BJ (cell line): ENCODE measurements at regions not wholly inside any gene's neighbourhood (a gene's known extent, or its start where the extent isn't known, plus 50 kb on each side); places are given as distances from the start of the nearest gene placed in this dataset.

Experiments used
- CTCF ChIA-PET: fragments of 350-600 bp; formaldehyde crosslinking; extraction: SDS; loops from one replicate; lab custom pipeline; 2021; ENCODE audit warnings: antibody characterized with exemption, inconsistent platforms; lab: Yijun Ruan, JAX
- POLR2A ChIA-PET: fragments of 300-600 bp; sonication (Branson Sonifier 250); formaldehyde crosslinking; extraction: SDS; loops from one replicate; lab custom pipeline; 2021; ENCODE audit warnings: antibody characterized with exemption; lab: Charles Lee
- DNase-seq: peaks from one replicate; pipeline ENCODE4 v3.0.0-alpha.2; 2011; ENCODE audit warnings: low read depth
- H3K27me3 ChIP-seq: 2 replicates; pipeline ENCODE4 v1.6.0; 2011; ENCODE audit warnings: low read length; ENCODE audit not compliant: control insufficient read depth, insufficient read depth
- H3K36me3 ChIP-seq: 2 replicates; pipeline ENCODE4 v1.5.1; 2011; ENCODE audit warnings: low read length; ENCODE audit not compliant: control insufficient read depth, insufficient read depth
- H3K4me3 ChIP-seq: 2 replicates; pipeline ENCODE4 v1.5.1; 2011; ENCODE audit warnings: low read depth, mild to moderate bottlenecking, control low read depth, low read length
- CTCF ChIP-seq: IDR thresholded peaks from 2 replicates; pipeline ENCODE4 v1.5.1; 2011; ENCODE audit warnings: low read depth, mild to moderate bottlenecking, control low read depth, inconsistent platforms, low read length, moderate library complexity; ENCODE audit not compliant: insufficient read depth

GRCh38 chr2:16023506-16024360 lies 83.4 kb downstream of the MYCN start:
- no peak overlapping the region for H3K4me3 ChIP-seq
- CTCF ChIA-PET = no interaction called here
- H3K36me3 ChIP-seq = no peaks in the 10 kb centered on the region
- no peak for DNase-seq
- TF ChIP-seq CTCF = no peak
- POLR2A ChIA-PET = no interaction called here
- H3K27me3 ChIP-seq = no peaks in the 10 kb centered on the region

- H3K36me3 ChIP-seq = no peaks in the 10 kb centered on the region
- ChIA-PET POLR2A (no interaction called here), CTCF (interaction anchor here (1.3 kb wide), 1 partner anchor 11 kb away, joined by 3 read pairs; no protein-coding TSS in a partner anchor)
- no peaks in the 10 kb centered on the region for H3K27me3 ChIP-seq
- no peak for TF ChIP-seq CTCF
- no peak for DNase-seq
- no peak overlapping the region for H3K4me3 ChIP-seq
These were observed 82.3 kb downstream of the MYCN start for GRCh38 chr2:16022548-16023240.

- DNase-seq = no peak
- Histone ChIP-seq H3K27me3 (no peaks in the 10 kb centered on the region), H3K4me3 (no peak overlapping the region), H3K36me3 (no peaks in the 10 kb centered on the region)
- ChIA-PET CTCF (interaction anchor here (1.3 kb wide), 1 partner anchor 11 kb away, joined by 3 read pairs; no protein-coding TSS in a partner anchor), POLR2A (no interaction called here)
- TF ChIP-seq CTCF = no peak
These were observed 81.4 kb downstream of the MYCN start for GRCh38 chr2:16021611-16022363.

- no peak overlapping the region for H3K4me3 ChIP-seq
- no peak for TF ChIP-seq CTCF
- POLR2A ChIA-PET = no interaction called here
- CTCF ChIA-PET = no interaction called here
- DNase-seq = no peak
- no peaks in the 10 kb centered on the region for H3K27me3 ChIP-seq
- H3K36me3 ChIP-seq = no peaks in the 10 kb centered on the region
These were observed 80.1 kb downstream of the MYCN start for GRCh38 chr2:16020389-16021008.
